IMR-90 (cell line): ENCODE measurements at regions not wholly inside any gene's neighbourhood (a gene's known extent, or its start where the extent isn't known, plus 50 kb on each side); places are given as distances from the start of the nearest gene placed in this dataset. TPM values are rescaled to one million over a fixed set of nuclear protein-coding genes. Genes with fewer than 3 reads are reported as not detected.
"Not testable (repeated sequence)": the region's sequence is repeated elsewhere in the genome, so short reads cannot be mapped to it uniquely, and the experiment has no call there.

ENCODE experiments used
- ATAC-seq: fragments of 200-7000 bp; cut with Tn5 transposase; 2 replicates; pipeline ENCODE4 v1.9.1; 2020; ENCODE audit warnings: low read depth, mild to moderate bottlenecking, moderate library complexity
- BruUV-seq: library from RNA; stranded (reverse); fragments of 400-500 nt; replicated peaks from 2 replicates; lab custom pipeline; 2021; lab: Mats Ljungman, UMichigan
- CTCF ChIA-PET: fragments of 300-600 bp; formaldehyde crosslinking; extraction: SDS; loops from one replicate; lab custom pipeline; 2021; ENCODE audit warnings: antibody characterized with exemption; lab: Yijun Ruan, JAX
- POLR2A ChIA-PET: fragments of 300-600 bp; sonication (Branson Sonifier 250); formaldehyde crosslinking; loops from one replicate; lab custom pipeline; 2022; ENCODE audit warnings: antibody characterized with exemption; ENCODE audit not compliant: unreplicated experiment; lab: Charles Lee
- DNase-seq: peaks from one replicate; pipeline ENCODE4 v3.0.0; 2013
- H2AFZ ChIP-seq: replicated peaks from 2 replicates; pipeline ENCODE3; 2013; ENCODE audit warnings: low read length, mild to moderate bottlenecking; ENCODE audit not compliant: poor library complexity
- H2AK5ac ChIP-seq: 2 replicates; pipeline ENCODE4 v1.6.1; 2013; ENCODE audit warnings: low read depth, low read length, inconsistent platforms
- H2AK9ac ChIP-seq: replicated peaks from 2 replicates; pipeline ENCODE3; 2013; ENCODE audit warnings: mild to moderate bottlenecking, low read depth, low read length, moderate library complexity; ENCODE audit not compliant: poor library complexity
- H2BK120ac ChIP-seq: 2 replicates; pipeline ENCODE4 v1.6.1; 2013; ENCODE audit warnings: low read depth, low read length, inconsistent platforms
- H2BK15ac ChIP-seq: 3 replicates; pipeline ENCODE4 v1.6.1; 2013; ENCODE audit warnings: low read depth, low read length, inconsistent platforms
- H2BK20ac ChIP-seq: 2 replicates; pipeline ENCODE4 v1.6.1; 2013; ENCODE audit warnings: low read depth, mild to moderate bottlenecking, inconsistent platforms, low read length, moderate library complexity
- H2BK5ac ChIP-seq: 2 replicates; pipeline ENCODE4 v1.6.1; 2013; ENCODE audit warnings: mild to moderate bottlenecking, low read depth, low read length, inconsistent platforms; ENCODE audit not compliant: poor library complexity, severe bottlenecking
- H3K14ac ChIP-seq: replicated peaks from 2 replicates; pipeline ENCODE4 v1.6.1; 2013; ENCODE audit warnings: low read depth, low read length, inconsistent platforms
- H3K18ac ChIP-seq: 2 replicates; pipeline ENCODE4 v1.6.1; 2013; ENCODE audit warnings: low read depth, low read length, control low read depth
- H3K23ac ChIP-seq: 2 replicates; pipeline ENCODE4 v1.6.1; 2013; ENCODE audit warnings: low read depth, low read length, inconsistent platforms
- H3K27ac ChIP-seq: 2 replicates; pipeline ENCODE4 v1.5.1; 2013; ENCODE audit warnings: mild to moderate bottlenecking, control low read depth, low read length; ENCODE audit not compliant: insufficient read depth
- H3K27me3 ChIP-seq: 2 replicates; pipeline ENCODE4 v1.6.1; 2013; ENCODE audit warnings: low read length; ENCODE audit not compliant: control insufficient read depth, insufficient read depth
- H3K36me3 ChIP-seq: 2 replicates; pipeline ENCODE4 v1.6.1; 2013; ENCODE audit warnings: low read length, mixed read lengths; ENCODE audit not compliant: control insufficient read depth, insufficient read depth
- H3K4ac ChIP-seq: 2 replicates; pipeline ENCODE4 v1.6.1; 2013; ENCODE audit warnings: low read depth, low read length, inconsistent platforms
- H3K4me1 ChIP-seq: 2 replicates; pipeline ENCODE4 v1.6.1; 2013; ENCODE audit warnings: low read length, mixed read lengths; ENCODE audit not compliant: control insufficient read depth, insufficient read depth
- H3K4me2 ChIP-seq: 2 replicates; pipeline ENCODE4 v1.6.1; 2013; ENCODE audit warnings: low read depth, mild to moderate bottlenecking, control low read depth, low read length, moderate library complexity
- H3K4me3 ChIP-seq: 2 replicates; pipeline ENCODE4 v1.5.1; 2013; ENCODE audit warnings: low read depth, mild to moderate bottlenecking, control low read depth, low read length, moderate library complexity; ENCODE audit not compliant: insufficient read depth
- H3K56ac ChIP-seq: 2 replicates; pipeline ENCODE4 v1.6.1; 2013; ENCODE audit warnings: low read length, inconsistent platforms; ENCODE audit not compliant: insufficient read depth; ENCODE audit errors: extremely low read depth
- H3K79me1 ChIP-seq, 2 experiments: 2 replicates each; pipeline ENCODE4 v1.6.1; 2013; ENCODE audit warnings: low read length in 2 of 2, inconsistent platforms in 1 of 2, low read depth in 1 of 2
- H3K9ac ChIP-seq: 2 replicates; pipeline ENCODE4 v1.6.1; 2013; ENCODE audit warnings: low read depth, low read length, control low read depth
- H3K9me1 ChIP-seq: 2 replicates; pipeline ENCODE4 v1.6.1; 2013; ENCODE audit warnings: low read length, inconsistent platforms; ENCODE audit not compliant: insufficient read depth
- H3K9me3 ChIP-seq: 2 replicates; pipeline ENCODE4 v1.6.1; 2013; ENCODE audit warnings: low read length; ENCODE audit not compliant: control insufficient read depth, insufficient read depth
- H4K20me1 ChIP-seq: 2 replicates; pipeline ENCODE4 v1.6.1; 2013; ENCODE audit warnings: low read length, inconsistent platforms; ENCODE audit not compliant: insufficient read depth
- H4K5ac ChIP-seq: 2 replicates; pipeline ENCODE4 v1.6.1; 2013; ENCODE audit warnings: mild to moderate bottlenecking, low read depth, low read length, control low read depth
- H4K8ac ChIP-seq, 2 experiments: 2 replicates each; pipeline ENCODE4 v1.6.1; 2013; ENCODE audit warnings: low read depth in 2 of 2, low read length in 2 of 2, control low read depth in 1 of 2, inconsistent platforms in 1 of 2
- H4K91ac ChIP-seq: 2 replicates; pipeline ENCODE4 v1.6.1; 2013; ENCODE audit warnings: low read depth, low read length, inconsistent platforms; ENCODE audit not compliant: insufficient read depth
- WGBS, 2 experiments: methylation state at CpG; one replicate each; pipeline versions ENCODE4 v1.1.5 to v1.1.7; 2013; ENCODE audit warnings: missing lambda C conversion rate in 2 of 2; ENCODE audit not compliant: insufficient read length in 1 of 2; ENCODE audit errors: extremely low coverage in 2 of 2; 5-methylcytosine and 5-hydroxymethylcytosine counted together
- dilution Hi-C: fragments of 300-500 bp; cut with HindIII; formaldehyde crosslinking; loops from one replicate; pipeline ENCODE4 v1.14.3; 2018; ENCODE audit warnings: low sequenced_read_pairs; ENCODE audit not compliant: unreplicated experiment
- in situ Hi-C: fragments of 300-500 bp; cut with MboI; formaldehyde crosslinking; loops from 3 replicates; pipeline ENCODE4 v1.14.3; 2019; ENCODE audit warnings: low sequenced_read_pairs, inconsistent platforms, mixed read lengths
- intact Hi-C: fragments of 100-400 bp; cut with micrococcal nuclease; formaldehyde crosslinking; loops from 2 replicates; pipeline ENCODE4 v1.10.0; 2022
- microRNA-seq, 2 experiments: library from miRNA; stranded (forward) in 1 of 2; unstranded in 1 of 2; fragments of 10-50 nt in 1 of 2; fragments of <30 nt in 1 of 2; gene quantifications in 1 of 2; microRNA quantifications in 1 of 2; one replicate each; pipeline versions ENCODE3 to v1.1.0; 2013 to 2020; ENCODE audit not compliant: insufficient read depth in 1 of 2, insufficient read length in 1 of 2, unreplicated experiment in 1 of 2
- small RNA-seq, 5 experiments: library from RNA; depleted of rRNA; stranded (forward); fragments of <200 nt; gene quantifications; one replicate each; pipeline ENCODE3, GENCODE V24; 2012

DNA sequence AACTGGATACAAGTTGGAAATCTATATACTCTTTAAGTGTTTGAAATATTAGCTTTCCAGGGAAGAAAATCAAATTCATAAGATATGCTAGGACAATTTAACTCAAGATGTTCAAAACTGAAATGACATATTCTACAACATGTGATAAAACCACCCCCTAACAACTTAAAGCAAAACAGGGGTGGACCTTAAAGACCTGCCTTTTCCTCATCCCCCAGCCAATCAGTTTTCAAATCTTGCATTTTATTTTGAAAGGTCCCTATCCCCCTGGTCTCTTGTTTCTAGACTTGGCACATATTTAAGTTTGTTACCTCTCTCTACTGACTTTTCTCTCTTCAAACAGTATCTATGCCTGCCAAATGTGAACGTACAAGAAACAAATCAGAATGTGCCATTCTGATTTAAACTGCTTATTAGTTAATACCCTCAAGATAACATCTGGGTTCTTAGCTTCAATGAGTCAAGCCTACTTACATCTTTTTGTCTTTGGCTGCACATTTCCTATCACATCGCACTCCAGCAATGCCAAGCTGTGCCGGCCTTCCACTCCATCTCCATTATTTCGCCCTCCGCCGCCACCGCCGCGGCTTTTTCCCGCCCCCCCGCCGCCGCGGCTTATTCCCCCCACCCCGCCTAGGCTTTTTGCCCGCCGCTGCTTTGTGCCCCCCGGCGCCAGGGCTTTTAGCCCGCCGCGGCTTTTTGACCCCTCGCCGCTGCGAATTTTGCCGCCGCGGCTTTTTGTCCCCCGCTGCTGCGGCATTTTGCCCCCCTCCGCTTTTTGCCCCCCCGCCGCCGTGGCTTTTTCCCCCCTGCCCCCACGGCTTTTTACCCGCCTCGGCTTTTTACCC lies 475.0 kb downstream of the FAM72C start:
- WGBS, 2 experiments = no CpG with 5 or more reads among the region's 37 CpGs
- intact Hi-C loops, in situ Hi-C loops, H3K79me1 ChIP-seq, H3K4ac ChIP-seq, H3K27ac ChIP-seq, H2BK120ac ChIP-seq, H2AK9ac ChIP-seq, H3K4me1 ChIP-seq, H4K8ac ChIP-seq, H3K14ac ChIP-seq, H3K4me2 ChIP-seq, CTCF ChIA-PET, H3K18ac ChIP-seq, H2AK5ac ChIP-seq, dilution Hi-C loops, DNase-seq, H3K9me3 ChIP-seq, ATAC-seq, H2AFZ ChIP-seq, H4K91ac ChIP-seq, H3K27me3 ChIP-seq, H3K9ac ChIP-seq, H4K5ac ChIP-seq, H3K56ac ChIP-seq, H2BK5ac ChIP-seq, H3K23ac ChIP-seq, H3K36me3 ChIP-seq, H4K20me1 ChIP-seq, H3K9me1 ChIP-seq, H3K4me3 ChIP-seq, BruUV-seq, POLR2A ChIA-PET, H2BK15ac ChIP-seq, H2BK20ac ChIP-seq: not testable (repeated sequence)

Small RNA genes lying in the stretch of these regions (microRNA-seq; reads per million reads assigned to microRNA genes)
- not detected for gene AC239800.3 (ENCODE audit: insufficient read depth, insufficient read length)
- not detected for gene HIST2H3PS2 (ENCODE audit: insufficient read depth, insufficient read length)
- not detected for gene RNU1-114P (ENCODE audit: insufficient read depth, insufficient read length)
- not detected for gene RNU1-143P (ENCODE audit: insufficient read depth, insufficient read length)
- gene RNU1-92P (ENCODE audit: insufficient read depth, insufficient read length) = not detected
- gene RNVU1-17 (ENCODE audit: insufficient read depth, insufficient read length) = not detected
- not detected for gene RNVU1-18 (ENCODE audit: insufficient read depth, insufficient read length)

Small RNA genes lying in the stretch of these regions (small RNA-seq; reads per million reads assigned to genes)
- 0 reads per million in 5 experiments for gene AC239800.3
- gene HIST2H3PS2 = 0 reads per million in 5 experiments
- 0 reads per million in 5 experiments for gene RNU1-114P
- gene RNU1-143P = 0 reads per million in 5 experiments
- 0 reads per million in 5 experiments for gene RNU1-92P
- gene RNVU1-17 = 0.31 to 27.7 (median 1.5) reads per million in 5 experiments
- 0 to 0.04 (median 0) reads per million in 5 experiments for gene RNVU1-18
